Liver (tissue), 3 donors: ENCODE measurements at regions not wholly inside any gene's neighbourhood (a gene's known extent, or its start where the extent isn't known, plus 50 kb on each side); places are given as distances from the start of the nearest gene placed in this dataset.

Experiments used
- EGR1 ChIP-seq, 2 donors: IDR thresholded peaks; 2 replicates each; pipeline ENCODE4 v1.6.1; 2016 to 2018; ENCODE audit warnings: antibody characterized with exemption in 2 of 2, low read depth in 2 of 2
- GABPA ChIP-seq, 2 donors: IDR thresholded peaks in 1 of 2; conservative IDR thresholded peaks in 1 of 2; 2 replicates each; pipeline ENCODE4 v1.6.1; 2016; ENCODE audit warnings: antibody characterized with exemption in 2 of 2, mild to moderate bottlenecking in 1 of 2, moderate library complexity in 1 of 2
- HNF4A ChIP-seq, 2 donors: conservative IDR thresholded peaks; 2 replicates each; pipeline ENCODE4 v1.6.1; 2016; ENCODE audit warnings: antibody characterized with exemption in 2 of 2, mild to moderate bottlenecking in 2 of 2
- JUND ChIP-seq, 2 donors: IDR thresholded peaks; 2 replicates each; pipeline ENCODE4 v1.6.1; 2016; ENCODE audit warnings: antibody characterized with exemption in 2 of 2
- MAX ChIP-seq: IDR thresholded peaks from 2 replicates; pipeline ENCODE4 v1.6.1; 2016; ENCODE audit warnings: antibody characterized with exemption
- RAD21 ChIP-seq, 2 donors: IDR thresholded peaks; 2 replicates each; pipeline ENCODE4 v1.6.1; 2016; ENCODE audit warnings: antibody characterized with exemption in 2 of 2, mild to moderate bottlenecking in 2 of 2
- REST ChIP-seq: IDR thresholded peaks from 2 replicates; pipeline ENCODE4 v1.6.1; 2016; ENCODE audit warnings: antibody characterized with exemption, mild to moderate bottlenecking
- RXRA ChIP-seq, 2 donors: IDR thresholded peaks; 2 replicates each; pipeline ENCODE4 v1.6.1; 2017 to 2018; ENCODE audit warnings: antibody characterized with exemption in 2 of 2, mild to moderate bottlenecking in 1 of 2
- SP1 ChIP-seq: IDR thresholded peaks from 2 replicates; pipeline ENCODE4 v1.6.1; 2018; ENCODE audit warnings: antibody characterized with exemption, mild to moderate bottlenecking
- TAF1 ChIP-seq: conservative IDR thresholded peaks from 2 replicates; pipeline ENCODE4 v1.6.1; 2016; ENCODE audit warnings: antibody characterized with exemption, mild to moderate bottlenecking
- YY1 ChIP-seq: IDR thresholded peaks from 2 replicates; pipeline ENCODE4 v1.6.1; 2016; ENCODE audit warnings: antibody characterized with exemption, mild to moderate bottlenecking
- TF ChIP-seq, protein P1 (sequence below): fragments of 150-350 bp; IDR thresholded peaks from 2 replicates; pipeline ENCODE4 v1.5.1; 2017; ENCODE audit warnings: improper control_type of control experiment, low read depth, low read length; ENCODE audit not compliant: missing input control
- TF ChIP-seq, protein P2 (sequence below): IDR thresholded peaks from 2 replicates; pipeline ENCODE4 v1.6.1; 2016; ENCODE audit warnings: antibody characterized with exemption
- donor health status: healthy.
- donor health status: healthy.

- TF ChIP-seq, protein P1, sequence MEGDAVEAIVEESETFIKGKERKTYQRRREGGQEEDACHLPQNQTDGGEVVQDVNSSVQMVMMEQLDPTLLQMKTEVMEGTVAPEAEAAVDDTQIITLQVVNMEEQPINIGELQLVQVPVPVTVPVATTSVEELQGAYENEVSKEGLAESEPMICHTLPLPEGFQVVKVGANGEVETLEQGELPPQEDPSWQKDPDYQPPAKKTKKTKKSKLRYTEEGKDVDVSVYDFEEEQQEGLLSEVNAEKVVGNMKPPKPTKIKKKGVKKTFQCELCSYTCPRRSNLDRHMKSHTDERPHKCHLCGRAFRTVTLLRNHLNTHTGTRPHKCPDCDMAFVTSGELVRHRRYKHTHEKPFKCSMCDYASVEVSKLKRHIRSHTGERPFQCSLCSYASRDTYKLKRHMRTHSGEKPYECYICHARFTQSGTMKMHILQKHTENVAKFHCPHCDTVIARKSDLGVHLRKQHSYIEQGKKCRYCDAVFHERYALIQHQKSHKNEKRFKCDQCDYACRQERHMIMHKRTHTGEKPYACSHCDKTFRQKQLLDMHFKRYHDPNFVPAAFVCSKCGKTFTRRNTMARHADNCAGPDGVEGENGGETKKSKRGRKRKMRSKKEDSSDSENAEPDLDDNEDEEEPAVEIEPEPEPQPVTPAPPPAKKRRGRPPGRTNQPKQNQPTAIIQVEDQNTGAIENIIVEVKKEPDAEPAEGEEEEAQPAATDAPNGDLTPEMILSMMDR: no peak
- no peak for TF ChIP-seq GABPA (IDR thresholded peaks at IDR 0.05 in 1 of 2, conservative IDR thresholded peaks at IDR 0.05 in 1 of 2)
- no peak for TF ChIP-seq YY1
- TF ChIP-seq, protein P2, sequence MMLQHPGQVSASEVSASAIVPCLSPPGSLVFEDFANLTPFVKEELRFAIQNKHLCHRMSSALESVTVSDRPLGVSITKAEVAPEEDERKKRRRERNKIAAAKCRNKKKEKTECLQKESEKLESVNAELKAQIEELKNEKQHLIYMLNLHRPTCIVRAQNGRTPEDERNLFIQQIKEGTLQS: no peak
- no peak for TF ChIP-seq TAF1
- TF ChIP-seq REST: no peak
- no peak for TF ChIP-seq MAX
- no peak for TF ChIP-seq RXRA (IDR thresholded peaks at IDR 0.05)
- no peak for TF ChIP-seq RAD21 (IDR thresholded peaks at IDR 0.05)
- no peak for TF ChIP-seq SP1
- no peak for TF ChIP-seq JUND (IDR thresholded peaks at IDR 0.05)
- TF ChIP-seq HNF4A (conservative IDR thresholded peaks at IDR 0.05): no peak
- no peak for TF ChIP-seq EGR1 (IDR thresholded peaks at IDR 0.05; ENCODE audit: low read depth in 2 of 2)
Measured at GRCh38 chr16:52906281-52906680, 146.4 kb downstream of the CHD9NB start.
